Liver (tissue), 8 donors: ENCODE measurements at regions not wholly inside any gene's neighbourhood (a gene's known extent, or its start where the extent isn't known, plus 50 kb on each side); places are given as distances from the start of the nearest gene placed in this dataset.
A peak's percentile ranks its signal among the peaks of the same experiment; 100 is the strongest.

Source experiments
- DNase-seq: peaks from one replicate; pipeline ENCODE4 v3.0.0-alpha.2; 2017; ENCODE audit warnings: low spot score
- H3K27ac ChIP-seq, 2 donors: one replicate each; pipeline ENCODE4 v1.7.0; 2013; ENCODE audit warnings: inconsistent platforms in 2 of 2, low read length in 2 of 2, control low read depth in 1 of 2, low read depth in 1 of 2, mild to moderate bottlenecking in 1 of 2
- H3K27me3 ChIP-seq, 4 donors: one replicate each; pipeline versions ENCODE4 v1.6.1 to v1.7.0; 2013; ENCODE audit warnings: low read length in 3 of 4, inconsistent platforms in 1 of 4, mild to moderate bottlenecking in 1 of 4, moderate library complexity in 1 of 4; ENCODE audit not compliant: control insufficient read depth in 4 of 4, insufficient read depth in 4 of 4
- H3K36me3 ChIP-seq, 4 donors: one replicate each; pipeline versions ENCODE4 v1.6.1 to v1.7.0; 2013; ENCODE audit warnings: low read length in 3 of 4, mild to moderate bottlenecking in 3 of 4, low read depth in 1 of 4, moderate library complexity in 1 of 4; ENCODE audit not compliant: control insufficient read depth in 4 of 4, insufficient read depth in 3 of 4
- H3K4me1 ChIP-seq, 4 donors: one replicate each; pipeline versions ENCODE4 v1.6.1 to v1.7.0; 2013; ENCODE audit warnings: low read length in 3 of 4, mild to moderate bottlenecking in 3 of 4, moderate library complexity in 1 of 4; ENCODE audit not compliant: control insufficient read depth in 4 of 4, insufficient read depth in 4 of 4
- H3K4me3 ChIP-seq, 3 donors: one replicate each; pipeline versions ENCODE4 v1.6.1 to v1.7.0; 2013; ENCODE audit warnings: low read length in 3 of 3, control low read depth in 1 of 3, low read depth in 1 of 3, mild to moderate bottlenecking in 1 of 3
- H3K9ac ChIP-seq, 2 donors: one replicate each; pipeline ENCODE4 v1.7.0; 2013; ENCODE audit warnings: low read length in 2 of 2, mild to moderate bottlenecking in 2 of 2, moderate library complexity in 2 of 2, control low read depth in 1 of 2, low read depth in 1 of 2
- H3K9me3 ChIP-seq, 4 donors: one replicate each; pipeline versions ENCODE4 v1.6.1 to v1.7.0; 2013; ENCODE audit warnings: low read length in 3 of 4; ENCODE audit not compliant: control insufficient read depth in 4 of 4
- EGR1 ChIP-seq, 2 donors: IDR thresholded peaks; 2 replicates each; pipeline ENCODE4 v1.6.1; 2016 to 2018; ENCODE audit warnings: antibody characterized with exemption in 2 of 2, low read depth in 2 of 2
- FOXA1 ChIP-seq: IDR thresholded peaks from 2 replicates; pipeline ENCODE4 v1.6.1; 2016; ENCODE audit warnings: antibody characterized with exemption
- FOXA2 ChIP-seq: IDR thresholded peaks from 2 replicates; pipeline ENCODE4 v1.6.1; 2016; ENCODE audit warnings: antibody characterized with exemption
- HNF4A ChIP-seq, 2 donors: conservative IDR thresholded peaks; 2 replicates each; pipeline ENCODE4 v1.6.1; 2016; ENCODE audit warnings: antibody characterized with exemption in 2 of 2, mild to moderate bottlenecking in 2 of 2
- HNF4G ChIP-seq: IDR thresholded peaks from 2 replicates; pipeline ENCODE4 v1.6.1; 2016; ENCODE audit warnings: antibody characterized with exemption
- JUND ChIP-seq, 2 donors: IDR thresholded peaks; 2 replicates each; pipeline ENCODE4 v1.6.1; 2016; ENCODE audit warnings: antibody characterized with exemption in 2 of 2
- NR2F2 ChIP-seq: IDR thresholded peaks from 2 replicates; pipeline ENCODE4 v1.6.1; 2016; ENCODE audit warnings: antibody characterized with exemption
- RAD21 ChIP-seq, 2 donors: IDR thresholded peaks; 2 replicates each; pipeline ENCODE4 v1.6.1; 2016; ENCODE audit warnings: antibody characterized with exemption in 2 of 2, mild to moderate bottlenecking in 2 of 2
- RXRA ChIP-seq, 2 donors: IDR thresholded peaks; 2 replicates each; pipeline ENCODE4 v1.6.1; 2017 to 2018; ENCODE audit warnings: antibody characterized with exemption in 2 of 2, mild to moderate bottlenecking in 1 of 2
- SP1 ChIP-seq: IDR thresholded peaks from 2 replicates; pipeline ENCODE4 v1.6.1; 2018; ENCODE audit warnings: antibody characterized with exemption, mild to moderate bottlenecking
- TAF1 ChIP-seq: conservative IDR thresholded peaks from 2 replicates; pipeline ENCODE4 v1.6.1; 2016; ENCODE audit warnings: antibody characterized with exemption, mild to moderate bottlenecking
- YY1 ChIP-seq: IDR thresholded peaks from 2 replicates; pipeline ENCODE4 v1.6.1; 2016; ENCODE audit warnings: antibody characterized with exemption, mild to moderate bottlenecking
- WGBS: extraction: QIAGEN DNeasy Blood & Tissue Kit; methylation state at CpG from one replicate; pipeline ENCODE4 v1.1.7; 2013; 5-methylcytosine and 5-hydroxymethylcytosine counted together
- TF ChIP-seq, protein P1 (sequence below): IDR thresholded peaks from 2 replicates; pipeline ENCODE4 v1.6.1; 2016; ENCODE audit warnings: antibody characterized with exemption, mild to moderate bottlenecking
- TF ChIP-seq, protein P2 (sequence below): IDR thresholded peaks from 2 replicates; pipeline ENCODE4 v1.6.1; 2016; ENCODE audit warnings: antibody characterized with exemption
- TF ChIP-seq, protein P3 (sequence below): fragments of 150-350 bp; IDR thresholded peaks from 2 replicates; pipeline ENCODE4 v1.5.1; 2017; ENCODE audit warnings: improper control_type of control experiment, low read depth, low read length; ENCODE audit not compliant: missing input control
- TF ChIP-seq, protein P4 (sequence below): IDR thresholded peaks from 2 replicates; pipeline ENCODE4 v1.6.1; 2016; ENCODE audit warnings: antibody characterized with exemption
- TF ChIP-seq, protein P5 (sequence below): IDR thresholded peaks from 2 replicates; pipeline ENCODE4 v1.6.1; 2016; ENCODE audit warnings: antibody characterized with exemption
- donor health status: healthy.
- donor health status: healthy.
- donor health status: healthy.
- donor health status: healthy.
- donor health status: healthy.

DNA sequence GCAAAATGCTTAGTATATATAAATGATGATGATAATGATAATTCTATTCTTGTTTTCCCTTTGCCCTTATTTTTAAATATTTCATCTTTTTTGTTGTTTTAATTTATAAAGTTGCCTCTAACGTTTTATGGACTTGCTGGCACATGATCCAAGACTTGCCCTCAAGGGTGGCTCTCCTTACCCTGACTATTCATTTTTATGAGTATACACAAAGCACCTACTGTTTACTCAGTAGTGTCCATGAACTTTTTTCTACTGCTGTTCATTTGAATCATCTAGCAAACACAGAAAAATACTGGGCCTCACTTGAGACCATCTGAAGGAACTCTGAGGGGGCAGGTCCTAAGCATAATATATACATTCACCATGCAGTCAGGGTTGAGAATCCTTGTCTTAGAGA is 276.2 kb downstream of the AACS start:
- WGBS = 75% methylated on average over 1 of the region's 1 CpG
- Histone ChIP-seq H3K27ac (no peak overlapping the region), H3K36me3 (no peaks in the 10 kb centered on the region), H3K27me3 (no peaks in the 10 kb centered on the region), H3K9ac (no peak overlapping the region), H3K4me3 (no peak overlapping the region), H3K4me1 (no peaks in the 10 kb centered on the region), H3K9me3 (peaks cover 0 to 2% (median 0%) of the 10 kb centered on the region in 4 donors)
- TF ChIP-seq, protein P1, sequence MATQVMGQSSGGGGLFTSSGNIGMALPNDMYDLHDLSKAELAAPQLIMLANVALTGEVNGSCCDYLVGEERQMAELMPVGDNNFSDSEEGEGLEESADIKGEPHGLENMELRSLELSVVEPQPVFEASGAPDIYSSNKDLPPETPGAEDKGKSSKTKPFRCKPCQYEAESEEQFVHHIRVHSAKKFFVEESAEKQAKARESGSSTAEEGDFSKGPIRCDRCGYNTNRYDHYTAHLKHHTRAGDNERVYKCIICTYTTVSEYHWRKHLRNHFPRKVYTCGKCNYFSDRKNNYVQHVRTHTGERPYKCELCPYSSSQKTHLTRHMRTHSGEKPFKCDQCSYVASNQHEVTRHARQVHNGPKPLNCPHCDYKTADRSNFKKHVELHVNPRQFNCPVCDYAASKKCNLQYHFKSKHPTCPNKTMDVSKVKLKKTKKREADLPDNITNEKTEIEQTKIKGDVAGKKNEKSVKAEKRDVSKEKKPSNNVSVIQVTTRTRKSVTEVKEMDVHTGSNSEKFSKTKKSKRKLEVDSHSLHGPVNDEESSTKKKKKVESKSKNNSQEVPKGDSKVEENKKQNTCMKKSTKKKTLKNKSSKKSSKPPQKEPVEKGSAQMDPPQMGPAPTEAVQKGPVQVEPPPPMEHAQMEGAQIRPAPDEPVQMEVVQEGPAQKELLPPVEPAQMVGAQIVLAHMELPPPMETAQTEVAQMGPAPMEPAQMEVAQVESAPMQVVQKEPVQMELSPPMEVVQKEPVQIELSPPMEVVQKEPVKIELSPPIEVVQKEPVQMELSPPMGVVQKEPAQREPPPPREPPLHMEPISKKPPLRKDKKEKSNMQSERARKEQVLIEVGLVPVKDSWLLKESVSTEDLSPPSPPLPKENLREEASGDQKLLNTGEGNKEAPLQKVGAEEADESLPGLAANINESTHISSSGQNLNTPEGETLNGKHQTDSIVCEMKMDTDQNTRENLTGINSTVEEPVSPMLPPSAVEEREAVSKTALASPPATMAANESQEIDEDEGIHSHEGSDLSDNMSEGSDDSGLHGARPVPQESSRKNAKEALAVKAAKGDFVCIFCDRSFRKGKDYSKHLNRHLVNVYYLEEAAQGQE = no peak
- no peak for TF ChIP-seq FOXA1
- TF ChIP-seq HNF4G = no peak
- no peak for TF ChIP-seq RAD21 (IDR thresholded peaks at IDR 0.05)
- TF ChIP-seq, protein P2, sequence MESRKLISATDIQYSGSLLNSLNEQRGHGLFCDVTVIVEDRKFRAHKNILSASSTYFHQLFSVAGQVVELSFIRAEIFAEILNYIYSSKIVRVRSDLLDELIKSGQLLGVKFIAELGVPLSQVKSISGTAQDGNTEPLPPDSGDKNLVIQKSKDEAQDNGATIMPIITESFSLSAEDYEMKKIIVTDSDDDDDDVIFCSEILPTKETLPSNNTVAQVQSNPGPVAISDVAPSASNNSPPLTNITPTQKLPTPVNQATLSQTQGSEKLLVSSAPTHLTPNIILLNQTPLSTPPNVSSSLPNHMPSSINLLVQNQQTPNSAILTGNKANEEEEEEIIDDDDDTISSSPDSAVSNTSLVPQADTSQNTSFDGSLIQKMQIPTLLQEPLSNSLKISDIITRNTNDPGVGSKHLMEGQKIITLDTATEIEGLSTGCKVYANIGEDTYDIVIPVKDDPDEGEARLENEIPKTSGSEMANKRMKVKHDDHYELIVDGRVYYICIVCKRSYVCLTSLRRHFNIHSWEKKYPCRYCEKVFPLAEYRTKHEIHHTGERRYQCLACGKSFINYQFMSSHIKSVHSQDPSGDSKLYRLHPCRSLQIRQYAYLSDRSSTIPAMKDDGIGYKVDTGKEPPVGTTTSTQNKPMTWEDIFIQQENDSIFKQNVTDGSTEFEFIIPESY = no peak
- no peak for TF ChIP-seq YY1
- TF ChIP-seq NR2F2 = no peak
- DNase-seq = no peak

DNA sequence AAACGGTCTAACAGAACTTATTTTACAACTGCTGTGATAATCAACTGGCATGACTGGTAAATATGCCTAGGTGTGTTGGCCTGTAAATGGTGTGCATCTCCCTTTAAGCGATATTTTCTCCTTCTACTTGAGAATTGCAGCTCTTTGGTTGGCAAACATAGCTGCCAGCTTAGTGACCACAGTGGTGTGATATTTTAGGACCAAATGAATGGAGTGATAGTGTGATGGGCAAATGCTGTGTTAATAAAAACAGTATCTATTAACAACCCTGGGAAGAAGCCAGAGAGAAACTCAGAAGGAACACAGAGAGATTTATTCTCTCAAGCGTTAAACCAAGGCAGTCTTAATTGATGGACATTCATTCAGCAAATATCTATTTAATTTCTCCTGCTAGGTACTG is 278.4 kb downstream of the AACS start:
- no peak overlapping the region for H3K27ac ChIP-seq
- no peak for DNase-seq
- H3K27me3 ChIP-seq = no peaks in the 10 kb centered on the region
- H3K9ac ChIP-seq = no peak overlapping the region
- H3K9me3 ChIP-seq = no peaks in the 10 kb centered on the region
- no peaks in the 10 kb centered on the region for H3K36me3 ChIP-seq
- H3K4me3 ChIP-seq = no peak overlapping the region
- no peak for TF ChIP-seq RAD21 (IDR thresholded peaks at IDR 0.05)
- no peak for TF ChIP-seq FOXA2
- TF ChIP-seq EGR1 (IDR thresholded peaks at IDR 0.05; ENCODE audit: low read depth in 2 of 2) = no peak
- H3K4me1 ChIP-seq = no peaks in the 10 kb centered on the region
- 88% methylated on average over 3 of the region's 3 CpGs for WGBS

- 39% methylated on average over 4 of the region's 4 CpGs for WGBS
- Histone ChIP-seq H3K27me3 (no peaks in the 10 kb centered on the region), H3K9me3 (no peaks in the 10 kb centered on the region), H3K36me3 (no peaks in the 10 kb centered on the region), H3K4me1 (no peaks in the 10 kb centered on the region), H3K4me3 (no peak overlapping the region), H3K27ac (no peak overlapping the region), H3K9ac (no peak overlapping the region)
- no peak for DNase-seq
- TF ChIP-seq FOXA1 (no peak), SP1 (no peak), RXRA (IDR thresholded peaks at IDR 0.05) (no peak), RAD21 (IDR thresholded peaks at IDR 0.05) (peak; percentile 75 to 80), NR2F2 (no peak), JUND (IDR thresholded peaks at IDR 0.05) (no peak), HNF4A (conservative IDR thresholded peaks at IDR 0.05) (no peak), FOXA2 (no peak), TAF1 (no peak)
- TF ChIP-seq, protein P3, sequence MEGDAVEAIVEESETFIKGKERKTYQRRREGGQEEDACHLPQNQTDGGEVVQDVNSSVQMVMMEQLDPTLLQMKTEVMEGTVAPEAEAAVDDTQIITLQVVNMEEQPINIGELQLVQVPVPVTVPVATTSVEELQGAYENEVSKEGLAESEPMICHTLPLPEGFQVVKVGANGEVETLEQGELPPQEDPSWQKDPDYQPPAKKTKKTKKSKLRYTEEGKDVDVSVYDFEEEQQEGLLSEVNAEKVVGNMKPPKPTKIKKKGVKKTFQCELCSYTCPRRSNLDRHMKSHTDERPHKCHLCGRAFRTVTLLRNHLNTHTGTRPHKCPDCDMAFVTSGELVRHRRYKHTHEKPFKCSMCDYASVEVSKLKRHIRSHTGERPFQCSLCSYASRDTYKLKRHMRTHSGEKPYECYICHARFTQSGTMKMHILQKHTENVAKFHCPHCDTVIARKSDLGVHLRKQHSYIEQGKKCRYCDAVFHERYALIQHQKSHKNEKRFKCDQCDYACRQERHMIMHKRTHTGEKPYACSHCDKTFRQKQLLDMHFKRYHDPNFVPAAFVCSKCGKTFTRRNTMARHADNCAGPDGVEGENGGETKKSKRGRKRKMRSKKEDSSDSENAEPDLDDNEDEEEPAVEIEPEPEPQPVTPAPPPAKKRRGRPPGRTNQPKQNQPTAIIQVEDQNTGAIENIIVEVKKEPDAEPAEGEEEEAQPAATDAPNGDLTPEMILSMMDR = peak; percentile 42
- TF ChIP-seq, protein P4, sequence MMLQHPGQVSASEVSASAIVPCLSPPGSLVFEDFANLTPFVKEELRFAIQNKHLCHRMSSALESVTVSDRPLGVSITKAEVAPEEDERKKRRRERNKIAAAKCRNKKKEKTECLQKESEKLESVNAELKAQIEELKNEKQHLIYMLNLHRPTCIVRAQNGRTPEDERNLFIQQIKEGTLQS = no peak
- TF ChIP-seq, protein P5, sequence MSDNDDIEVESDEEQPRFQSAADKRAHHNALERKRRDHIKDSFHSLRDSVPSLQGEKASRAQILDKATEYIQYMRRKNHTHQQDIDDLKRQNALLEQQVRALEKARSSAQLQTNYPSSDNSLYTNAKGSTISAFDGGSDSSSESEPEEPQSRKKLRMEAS = no peak
Observed at GRCh38 chr12:125346362-125346761, 281.1 kb downstream of the AACS start.
